ENCODE measurements at regions not wholly inside any gene's neighbourhood (a gene's known extent, or its start where the extent isn't known, plus 50 kb on each side); places are given as distances from the start of the nearest gene placed in this dataset.

DNA sequence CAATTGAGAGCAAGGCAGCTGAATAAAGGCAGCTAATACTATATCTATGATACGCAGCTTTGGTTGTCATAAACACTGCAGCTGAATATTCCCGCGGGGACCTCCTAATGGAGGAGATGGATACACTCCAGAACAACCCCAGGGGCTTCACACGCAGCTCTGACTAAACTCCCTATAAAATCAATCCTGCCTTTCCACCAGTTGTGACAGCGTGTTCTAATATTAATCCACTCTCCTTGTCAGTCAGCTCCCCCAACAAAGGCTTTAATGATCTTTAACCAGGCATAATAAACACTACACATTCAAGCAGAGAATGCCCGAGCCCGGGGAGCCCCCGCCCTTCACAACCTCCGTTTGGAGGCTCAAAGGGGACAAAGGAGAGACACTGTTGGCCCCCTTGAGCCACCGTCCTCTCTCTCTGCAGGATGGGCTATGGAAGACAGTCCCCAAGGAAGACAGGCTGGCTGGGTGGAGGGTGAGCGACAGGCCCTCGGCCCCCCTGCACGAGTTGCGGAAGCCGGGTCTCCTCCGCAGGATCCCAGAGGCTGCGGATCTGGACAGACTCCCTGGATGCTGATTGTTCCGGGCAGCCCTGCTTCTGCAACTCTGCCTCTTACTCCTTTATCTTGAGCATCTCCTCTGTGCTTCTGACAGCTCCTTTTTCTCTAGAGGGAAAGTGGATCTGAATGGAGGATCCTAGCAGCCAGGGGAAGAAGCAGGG, 565.2 kb downstream of the BUD13 start:
- ChIA-PET POLR2A (ENCODE audit: low non-redundant PET) (no interaction called here), CTCF (interaction anchor here (0.6 to 1.2 kb wide), 3 partner anchors 16 to 1034 kb away, joined by 3 to 6 read pairs (median 4); no protein-coding TSS in a partner anchor)
- no peak overlapping the region for H3K27ac ChIP-seq
- no peak for DNase-seq (ENCODE audit: low spot score)
- TF ChIP-seq, protein P1, sequence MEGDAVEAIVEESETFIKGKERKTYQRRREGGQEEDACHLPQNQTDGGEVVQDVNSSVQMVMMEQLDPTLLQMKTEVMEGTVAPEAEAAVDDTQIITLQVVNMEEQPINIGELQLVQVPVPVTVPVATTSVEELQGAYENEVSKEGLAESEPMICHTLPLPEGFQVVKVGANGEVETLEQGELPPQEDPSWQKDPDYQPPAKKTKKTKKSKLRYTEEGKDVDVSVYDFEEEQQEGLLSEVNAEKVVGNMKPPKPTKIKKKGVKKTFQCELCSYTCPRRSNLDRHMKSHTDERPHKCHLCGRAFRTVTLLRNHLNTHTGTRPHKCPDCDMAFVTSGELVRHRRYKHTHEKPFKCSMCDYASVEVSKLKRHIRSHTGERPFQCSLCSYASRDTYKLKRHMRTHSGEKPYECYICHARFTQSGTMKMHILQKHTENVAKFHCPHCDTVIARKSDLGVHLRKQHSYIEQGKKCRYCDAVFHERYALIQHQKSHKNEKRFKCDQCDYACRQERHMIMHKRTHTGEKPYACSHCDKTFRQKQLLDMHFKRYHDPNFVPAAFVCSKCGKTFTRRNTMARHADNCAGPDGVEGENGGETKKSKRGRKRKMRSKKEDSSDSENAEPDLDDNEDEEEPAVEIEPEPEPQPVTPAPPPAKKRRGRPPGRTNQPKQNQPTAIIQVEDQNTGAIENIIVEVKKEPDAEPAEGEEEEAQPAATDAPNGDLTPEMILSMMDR (conservative IDR thresholded peaks at IDR 0.05; ENCODE audit: low read depth), result no peak

DNA sequence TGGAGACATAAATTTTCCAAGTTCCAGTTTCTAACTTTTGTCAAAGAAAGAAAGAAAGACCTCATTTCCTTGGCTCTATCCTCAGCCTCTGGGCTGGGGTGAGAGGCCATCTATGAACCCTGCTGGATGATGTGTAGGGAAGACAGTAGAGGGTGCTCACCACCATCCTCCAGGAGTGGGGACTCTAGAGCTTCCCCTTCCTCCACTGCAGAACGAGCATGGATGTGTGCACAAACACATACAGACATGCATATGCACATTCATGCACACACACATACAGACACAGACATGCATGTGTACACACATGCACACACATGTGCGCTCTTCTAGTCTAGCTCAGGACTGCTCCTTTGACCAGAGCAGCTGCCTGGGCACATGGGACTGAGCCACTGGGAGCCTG, 565.8 kb downstream of the BUD13 start:
- no peak overlapping the region for H3K27ac ChIP-seq
- TF ChIP-seq, protein P1 (conservative IDR thresholded peaks at IDR 0.05; ENCODE audit: low read depth), result no peak
- POLR2A ChIA-PET (ENCODE audit: low non-redundant PET), result no interaction called here
- CTCF ChIA-PET, result interaction anchor here (0.6 to 1.2 kb wide), 2 partner anchors 17 to 497 kb away, joined by 3 read pairs; no protein-coding TSS in a partner anchor
- no peak for DNase-seq (ENCODE audit: low spot score)

DNA sequence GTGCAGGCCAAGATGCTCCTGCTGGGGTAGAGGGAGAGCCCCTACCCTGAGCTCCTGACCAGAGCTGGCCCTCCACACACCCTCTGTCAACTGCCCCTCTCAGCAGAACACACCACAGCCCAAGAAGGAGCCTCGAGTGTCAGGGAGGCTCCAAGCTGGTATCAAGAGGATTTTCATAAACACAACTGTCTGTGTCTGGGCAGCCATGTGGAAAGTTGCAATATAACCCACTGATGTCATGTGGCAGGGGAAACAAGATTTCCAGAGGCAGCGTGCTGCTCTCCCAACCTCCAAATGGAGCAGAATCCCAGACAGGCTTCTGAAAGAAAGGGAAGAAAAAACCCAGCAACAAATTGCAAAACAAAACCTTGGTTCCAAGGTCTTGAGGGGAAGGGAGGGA, 569.9 kb downstream of the BUD13 start:
- ChIA-PET CTCF (no interaction called here), POLR2A (ENCODE audit: low non-redundant PET) (no interaction called here)
- DNase-seq (ENCODE audit: low spot score), result no peak
- no peak overlapping the region for H3K27ac ChIP-seq
- TF ChIP-seq, protein P1 (conservative IDR thresholded peaks at IDR 0.05; ENCODE audit: low read depth), result no peak

DNA sequence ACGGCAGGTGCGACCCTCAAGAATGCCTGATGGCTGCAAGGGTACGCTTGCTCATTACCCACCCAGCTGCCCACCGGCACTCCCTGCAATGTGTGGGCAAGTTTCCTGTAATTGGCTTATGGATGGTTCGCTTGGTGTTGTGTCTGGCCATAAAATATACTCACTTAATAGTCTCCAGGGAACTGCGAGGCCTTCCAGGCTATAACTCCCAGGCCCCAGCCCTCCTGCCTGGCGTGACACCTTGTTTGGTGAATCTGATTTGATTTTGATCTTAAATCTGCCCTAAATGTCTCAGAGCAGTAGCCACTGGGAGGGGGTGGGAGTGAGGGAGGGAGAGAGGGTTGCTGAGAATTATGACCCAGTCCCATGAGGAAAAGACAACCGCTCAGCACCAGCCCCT, 572.2 kb downstream of the BUD13 start:
- TF ChIP-seq, protein P1 (conservative IDR thresholded peaks at IDR 0.05; ENCODE audit: low read depth), result no peak
- CTCF ChIA-PET, result no interaction called here

DNA sequence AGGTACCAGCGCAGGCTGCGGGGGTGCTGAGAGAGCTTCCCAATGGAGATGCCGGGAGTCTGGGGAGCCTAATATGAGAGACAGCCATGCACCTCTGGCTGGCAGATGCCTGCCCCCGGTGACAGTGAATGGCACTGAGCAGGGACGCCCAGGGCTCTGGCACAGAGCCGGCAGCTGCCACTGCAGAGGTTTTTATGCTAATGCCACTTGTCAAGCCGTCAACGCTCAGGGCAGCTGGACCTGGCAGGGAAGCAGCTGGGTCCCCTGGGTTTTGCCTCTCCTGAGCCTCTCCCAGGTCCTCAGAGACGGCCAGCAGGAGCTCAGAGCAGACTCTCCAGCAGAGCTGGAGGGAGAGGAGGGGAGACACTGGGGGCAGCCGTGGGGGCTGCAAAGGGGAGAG, 573.6 kb downstream of the BUD13 start:
- TF ChIP-seq, protein P1 (conservative IDR thresholded peaks at IDR 0.05; ENCODE audit: low read depth), result no peak
- no peak for DNase-seq (ENCODE audit: low spot score)
- POLR2A ChIA-PET (ENCODE audit: low non-redundant PET), result no interaction called here
- CTCF ChIA-PET, result no interaction called here
- H3K27ac ChIP-seq, result no peak overlapping the region

More for the DNA sequence above, 572.2 kb downstream of the BUD13 start:
- POLR2A ChIA-PET (ENCODE audit: low non-redundant PET), result no interaction called here
- DNase-seq (ENCODE audit: low spot score), result no peak
- no peak overlapping the region for H3K27ac ChIP-seq

DNA sequence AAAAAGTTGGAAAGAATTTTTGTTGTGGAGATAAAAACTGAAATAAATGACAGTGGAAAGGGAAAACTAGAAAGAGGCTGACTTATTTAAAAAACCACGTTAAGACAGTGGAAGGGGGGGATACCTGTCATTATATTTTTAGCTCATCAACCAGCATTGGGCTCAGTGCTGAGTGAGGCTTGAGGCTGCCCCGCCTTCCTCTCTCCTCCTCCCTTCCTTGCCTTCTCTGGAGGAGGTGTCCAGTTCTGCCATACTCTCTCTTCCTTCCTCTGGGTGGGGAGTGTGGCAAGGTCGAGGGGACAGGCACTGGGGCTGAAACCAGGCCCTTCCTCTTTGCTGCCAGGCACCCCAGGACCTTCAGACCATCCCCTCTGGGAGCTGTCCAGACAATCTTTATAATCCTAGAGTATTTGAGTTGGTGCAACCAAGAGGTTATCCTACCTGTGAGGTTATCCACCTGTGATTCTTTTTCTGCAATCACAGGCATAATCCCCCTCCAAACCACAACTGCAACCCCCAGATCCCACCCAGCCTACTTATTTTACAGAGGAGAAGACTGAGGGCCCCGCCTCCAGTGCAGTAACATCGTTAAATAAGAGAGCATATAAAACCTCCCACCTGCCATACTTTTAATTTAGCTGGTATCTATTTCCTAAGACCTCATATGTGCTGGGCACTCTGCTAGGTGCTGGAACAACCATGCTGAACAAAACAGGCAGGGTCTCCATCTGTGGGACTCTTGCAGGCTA, 578.5 kb downstream of the BUD13 start:
- POLR2A ChIA-PET (ENCODE audit: low non-redundant PET), result no interaction called here
- TF ChIP-seq, protein P1 (conservative IDR thresholded peaks at IDR 0.05; ENCODE audit: low read depth), result no peak
- no peak overlapping the region for H3K27ac ChIP-seq
- DNase-seq (ENCODE audit: low spot score), result no peak
- CTCF ChIA-PET, result interaction anchor here (0.6 to 0.8 kb wide), 4 partner anchors 9 to 1401 kb away, joined by 4 to 6 read pairs (median 4); no protein-coding TSS in a partner anchor
